ENCODE measurements at regions not wholly inside any gene's neighbourhood (a gene's known extent, or its start where the extent isn't known, plus 50 kb on each side); places are given as distances from the start of the nearest gene placed in this dataset.

- TF ChIP-seq EZH2 (IDR thresholded peaks at IDR 0.05; ENCODE audit: borderline replicate concordance, control insufficient read depth, low read depth, low read length) = no peak
- TF ChIP-seq SREBF1 (IDR thresholded peaks at IDR 0.05; ENCODE audit: low read length) = no peak
- TF ChIP-seq KDM1A (IDR thresholded peaks at IDR 0.05; ENCODE audit: borderline replicate concordance) = no peak
- no peak for TF ChIP-seq WRNIP1 (IDR thresholded peaks at IDR 0.05; ENCODE audit: borderline replicate concordance, low read depth, low read length)
These were observed 53.8 kb upstream of the CADM2 start (continued) for GRCh38 chr3:84904816-84905555.

- ATAC-seq = no peak
- no peaks in the 10 kb centered on the region for H3K4me1 ChIP-seq (ENCODE audit: control insufficient read depth, insufficient read depth, low read length)
- DNase-seq (ENCODE audit: low read depth, low spot score) = no peak
- intact Hi-C loops (cut with micrococcal nuclease; ENCODE audit: unreplicated experiment) = no loop called here
- ChIA-PET POLR2A (no interaction called here), SMC1A (ENCODE audit: uncharacterized antibody, unreplicated experiment) (no interaction called here), RAD21 (ENCODE audit: unreplicated experiment) (no interaction called here), CTCF (no interaction called here)
- H3K9ac ChIP-seq (ENCODE audit: control insufficient read depth, insufficient read depth, low read length) = no peak overlapping the region
- H3K4me3 ChIP-seq = no peak overlapping the region
- no peak overlapping the region for H2AFZ ChIP-seq (ENCODE audit: control insufficient read depth, low read depth, low read length)
- no peaks in the 10 kb centered on the region for H3K27me3 ChIP-seq (replicated peaks in 1 of 2; ENCODE audit: control insufficient read depth in 2 of 2, insufficient read depth in 2 of 2, low read length in 1 of 2)
- in situ Hi-C loops (cut with MboI) = no loop called here
- H3K79me2 ChIP-seq (ENCODE audit: control insufficient read depth, insufficient read depth, low read length) = no peaks in the 10 kb centered on the region
- no TSS peak for BruUV-seq (replicated peaks)
- 9% methylated on average over 5 of the region's 5 CpGs for WGBS (ENCODE audit: insufficient coverage, insufficient replicate concordance, low lambda C conversion rate, missing lambda C conversion rate)
- H4K20me1 ChIP-seq (ENCODE audit: control insufficient read depth, insufficient read depth) = no peaks in the 10 kb centered on the region
- no peak overlapping the region for H3K4me2 ChIP-seq (ENCODE audit: control insufficient read depth, insufficient read depth)
- H3K9me3 ChIP-seq (replicated peaks; ENCODE audit: control insufficient read depth, insufficient read depth, low read length) = no peaks in the 10 kb centered on the region
- no peaks in the 10 kb centered on the region for H3K36me3 ChIP-seq (ENCODE audit: control insufficient read depth in 2 of 2, insufficient read depth in 2 of 2, low read length in 1 of 2)
- no peak for FAIRE-seq
- H3K27ac ChIP-seq (ENCODE audit: control insufficient read depth, insufficient read depth) = no peak overlapping the region
- TF ChIP-seq ZBTB4 (CRISPR knock-in tag; IDR thresholded peaks at IDR 0.05) (no peak), SKIL (IDR thresholded peaks at IDR 0.05; ENCODE audit: low read depth, poor library complexity, severe bottlenecking) (no peak), SMAD1 (IDR thresholded peaks at IDR 0.05; ENCODE audit: low read depth, partially characterized antibody) (no peak), HSF1 (IDR thresholded peaks at IDR 0.05; ENCODE audit: low read depth, low read length) (no peak), ZNF384 (IDR thresholded peaks at IDR 0.05; ENCODE audit: borderline replicate concordance, low read depth, low read length) (no peak), ESRRA (IDR thresholded peaks at IDR 0.05; ENCODE audit: low read length) (no peak), ZNF592 (IDR thresholded peaks at IDR 0.05) (no peak)
These were observed 53.3 kb upstream of the CADM2 start for GRCh38 chr3:84905556-84905920.
